Osteoblast (primary cell): ENCODE measurements at regions not wholly inside any gene's neighbourhood (a gene's known extent, or its start where the extent isn't known, plus 50 kb on each side); places are given as distances from the start of the nearest gene placed in this dataset.

Experiments
- DNase-seq: peaks from one replicate; pipeline ENCODE4 v3.0.0; 2011; ENCODE audit warnings: low spot score, mixed read lengths; ENCODE audit not compliant: insufficient read length; ENCODE audit errors: missing footprints
- H2AFZ ChIP-seq: 2 replicates; pipeline ENCODE4 v1.6.0; 2011; ENCODE audit warnings: mild to moderate bottlenecking, low read length
- H3K27ac ChIP-seq: 2 replicates; pipeline ENCODE4 v1.5.1; 2011; ENCODE audit warnings: mild to moderate bottlenecking, low read depth, low read length, moderate library complexity
- H3K27me3 ChIP-seq: 2 replicates; pipeline ENCODE4 v1.6.0; 2012; ENCODE audit warnings: mild to moderate bottlenecking, control low read depth, inconsistent platforms, low read length, moderate library complexity; ENCODE audit not compliant: insufficient read depth
- H3K36me3 ChIP-seq: 2 replicates; pipeline ENCODE4 v1.5.1; 2011; ENCODE audit warnings: mild to moderate bottlenecking, low read length, control low read depth, moderate library complexity; ENCODE audit not compliant: insufficient read depth
- H3K4me1 ChIP-seq: 2 replicates; pipeline ENCODE4 v1.5.1; 2011; ENCODE audit warnings: mild to moderate bottlenecking, low read length, control low read depth, moderate library complexity; ENCODE audit not compliant: insufficient read depth
- H3K4me2 ChIP-seq: 2 replicates; pipeline ENCODE4 v1.6.0; 2011; ENCODE audit warnings: mild to moderate bottlenecking, low read length; ENCODE audit not compliant: insufficient read depth
- H3K4me3 ChIP-seq: fragments of 200-600 bp; sonication (generic); 3 replicates; pipeline ENCODE4 v1.5.1; 2012; ENCODE audit warnings: mild to moderate bottlenecking, low read length, inconsistent platforms; ENCODE audit not compliant: insufficient read depth
- H3K79me2 ChIP-seq: 2 replicates; pipeline ENCODE4 v1.6.0; 2012; ENCODE audit warnings: mild to moderate bottlenecking, low read length, control low read depth, inconsistent platforms; ENCODE audit not compliant: insufficient read depth
- H3K9me3 ChIP-seq: 2 replicates; pipeline ENCODE4 v1.5.1; 2011; ENCODE audit warnings: low read depth, low read length, control low read depth
- H4K20me1 ChIP-seq: 2 replicates; pipeline ENCODE4 v1.6.0; 2012; ENCODE audit warnings: mild to moderate bottlenecking, low read length, control low read depth; ENCODE audit not compliant: insufficient read depth
- TF ChIP-seq, protein P1 (sequence below): IDR thresholded peaks from 2 replicates; pipeline ENCODE4 v1.5.1; 2011; ENCODE audit warnings: mild to moderate bottlenecking, low read depth, low read length, moderate library complexity; ENCODE audit errors: extremely low read depth

DNA sequence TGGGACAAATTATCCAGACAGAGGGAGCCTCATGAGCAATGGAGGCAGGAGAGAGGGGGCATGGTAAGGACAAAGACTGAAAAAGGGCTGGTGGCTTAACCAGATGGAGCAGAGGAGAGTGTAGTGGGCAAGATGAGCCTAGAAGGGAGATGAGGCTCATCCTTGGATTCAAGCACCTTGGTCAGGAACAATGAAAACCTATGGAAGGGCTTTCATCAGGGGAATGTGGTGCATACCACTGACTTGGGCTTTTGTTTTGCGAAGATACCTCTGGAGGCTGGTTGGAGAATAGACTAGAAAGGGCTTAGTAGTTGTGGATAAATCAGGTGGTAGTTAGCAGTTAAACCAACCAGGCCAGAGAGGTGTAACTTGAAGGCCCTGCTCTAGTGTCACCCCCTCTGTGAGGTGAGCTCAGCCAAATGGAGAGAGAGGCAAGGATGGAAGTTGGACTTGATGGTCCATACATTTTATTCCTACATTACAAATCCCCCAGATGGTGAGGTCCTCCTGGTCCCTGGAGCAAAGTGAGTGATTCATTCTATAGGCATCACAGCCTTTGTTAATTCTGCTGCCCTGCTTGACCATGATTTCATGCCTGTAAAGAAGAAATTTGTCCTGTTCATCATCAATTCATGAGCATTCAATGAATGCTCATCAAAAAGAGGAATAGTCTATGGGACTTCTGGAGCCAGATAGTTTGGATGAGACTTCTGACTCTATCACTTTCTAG is 264.8 kb upstream of the IGFBP7 start:
- no peak for DNase-seq
- no peaks in the 10 kb centered on the region for H3K27me3 ChIP-seq

DNA sequence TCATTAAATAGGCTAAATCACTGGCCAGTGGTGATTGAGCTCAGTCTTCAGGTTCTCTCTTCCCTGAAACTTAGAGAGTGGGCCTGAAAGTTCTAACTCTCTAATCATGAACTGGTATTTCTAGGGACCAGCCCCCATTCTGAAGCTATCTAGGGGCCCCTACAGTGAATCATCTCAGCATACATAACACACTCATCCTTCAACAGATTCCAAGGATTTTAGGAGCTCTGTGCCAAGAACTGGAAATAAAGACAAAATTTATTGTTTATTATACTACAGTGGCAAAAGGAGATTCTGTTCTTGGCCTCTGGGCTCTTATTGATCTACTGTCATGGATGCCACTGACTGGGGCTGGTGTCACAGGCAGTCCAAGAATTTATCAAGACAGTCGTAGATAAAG is 263.8 kb upstream of the IGFBP7 start:
- Histone ChIP-seq H3K27me3 (no peaks in the 10 kb centered on the region), H3K4me2 (no peak overlapping the region), H3K4me1 (no peaks in the 10 kb centered on the region), H3K27ac (no peak overlapping the region), H3K36me3 (no peaks in the 10 kb centered on the region), H3K79me2 (no peaks in the 10 kb centered on the region), H4K20me1 (no peaks in the 10 kb centered on the region), H3K4me3 (no peak overlapping the region), H3K9me3 (no peaks in the 10 kb centered on the region), H2AFZ (no peak overlapping the region)
- TF ChIP-seq, protein P1, sequence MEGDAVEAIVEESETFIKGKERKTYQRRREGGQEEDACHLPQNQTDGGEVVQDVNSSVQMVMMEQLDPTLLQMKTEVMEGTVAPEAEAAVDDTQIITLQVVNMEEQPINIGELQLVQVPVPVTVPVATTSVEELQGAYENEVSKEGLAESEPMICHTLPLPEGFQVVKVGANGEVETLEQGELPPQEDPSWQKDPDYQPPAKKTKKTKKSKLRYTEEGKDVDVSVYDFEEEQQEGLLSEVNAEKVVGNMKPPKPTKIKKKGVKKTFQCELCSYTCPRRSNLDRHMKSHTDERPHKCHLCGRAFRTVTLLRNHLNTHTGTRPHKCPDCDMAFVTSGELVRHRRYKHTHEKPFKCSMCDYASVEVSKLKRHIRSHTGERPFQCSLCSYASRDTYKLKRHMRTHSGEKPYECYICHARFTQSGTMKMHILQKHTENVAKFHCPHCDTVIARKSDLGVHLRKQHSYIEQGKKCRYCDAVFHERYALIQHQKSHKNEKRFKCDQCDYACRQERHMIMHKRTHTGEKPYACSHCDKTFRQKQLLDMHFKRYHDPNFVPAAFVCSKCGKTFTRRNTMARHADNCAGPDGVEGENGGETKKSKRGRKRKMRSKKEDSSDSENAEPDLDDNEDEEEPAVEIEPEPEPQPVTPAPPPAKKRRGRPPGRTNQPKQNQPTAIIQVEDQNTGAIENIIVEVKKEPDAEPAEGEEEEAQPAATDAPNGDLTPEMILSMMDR = no peak
- DNase-seq = no peak

More for the DNA sequence above, 264.8 kb upstream of the IGFBP7 start:
- Histone ChIP-seq H3K4me2 (no peak overlapping the region), H3K36me3 (no peaks in the 10 kb centered on the region), H3K9me3 (no peaks in the 10 kb centered on the region), H4K20me1 (no peaks in the 10 kb centered on the region), H3K4me3 (no peak overlapping the region), H3K4me1 (no peaks in the 10 kb centered on the region), H2AFZ (no peak overlapping the region), H3K27ac (no peak overlapping the region), H3K79me2 (no peaks in the 10 kb centered on the region)
- TF ChIP-seq, protein P1 = no peak

DNA sequence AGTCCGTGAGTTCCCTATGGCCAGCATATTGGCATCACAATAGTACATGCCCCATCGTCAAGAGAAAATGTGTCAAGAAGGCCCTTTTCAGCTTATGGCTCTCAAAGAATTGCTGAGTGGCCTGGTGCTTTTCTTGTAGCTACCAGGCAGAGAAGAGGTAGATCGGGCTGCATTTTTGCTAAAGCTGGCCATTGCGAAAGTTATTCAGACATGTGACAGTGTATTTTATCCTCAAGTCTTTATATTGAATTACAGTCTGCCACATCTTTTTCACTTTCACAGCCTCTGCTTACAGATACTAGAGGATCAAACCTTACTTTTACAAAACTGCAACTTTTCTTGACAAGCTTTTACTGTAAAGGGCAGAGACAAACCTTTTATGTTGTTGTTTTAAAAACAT is 261.5 kb upstream of the IGFBP7 start:
- H3K4me2 ChIP-seq = no peak overlapping the region
- no peak overlapping the region for H2AFZ ChIP-seq
- no peak overlapping the region for H3K27ac ChIP-seq
- H3K36me3 ChIP-seq = no peaks in the 10 kb centered on the region
- H3K4me3 ChIP-seq = no peak overlapping the region
- no peaks in the 10 kb centered on the region for H3K79me2 ChIP-seq
- no peaks in the 10 kb centered on the region for H4K20me1 ChIP-seq
- no peaks in the 10 kb centered on the region for H3K27me3 ChIP-seq
- TF ChIP-seq, protein P1 = no peak
- no peaks in the 10 kb centered on the region for H3K9me3 ChIP-seq
- DNase-seq = no peak
- H3K4me1 ChIP-seq = no peaks in the 10 kb centered on the region

DNA sequence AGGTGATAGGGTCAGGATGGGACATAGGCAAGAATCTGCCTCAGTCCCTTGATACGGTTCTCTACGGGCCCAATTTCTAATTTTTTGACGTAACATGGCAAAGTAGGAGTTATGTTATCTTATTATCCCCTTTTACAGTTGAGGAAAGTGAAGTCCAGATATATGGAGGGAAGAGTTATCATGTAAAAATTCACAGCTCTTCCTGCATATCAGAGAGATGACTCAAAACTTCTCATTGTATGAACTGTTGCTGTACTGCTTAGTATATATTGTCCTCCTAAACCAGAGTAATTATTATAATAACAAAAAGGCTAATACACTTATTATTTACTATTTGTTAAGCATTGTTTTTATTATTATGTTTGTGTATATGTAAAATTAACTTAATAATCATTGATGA is 260.5 kb upstream of the IGFBP7 start:
- TF ChIP-seq, protein P1 = no peak
- no peaks in the 10 kb centered on the region for H3K36me3 ChIP-seq
- DNase-seq = no peak

More for the DNA sequence above, 260.5 kb upstream of the IGFBP7 start:
- Histone ChIP-seq H3K27ac (no peak overlapping the region), H3K4me1 (no peaks in the 10 kb centered on the region), H2AFZ (no peak overlapping the region), H3K79me2 (no peaks in the 10 kb centered on the region), H3K4me3 (no peak overlapping the region), H3K4me2 (no peak overlapping the region), H3K27me3 (no peaks in the 10 kb centered on the region), H3K9me3 (no peaks in the 10 kb centered on the region), H4K20me1 (no peaks in the 10 kb centered on the region)
